GM04504 (cell line): ENCODE measurements at regions not wholly inside any gene's neighbourhood (a gene's known extent, or its start where the extent isn't known, plus 50 kb on each side); places are given as distances from the start of the nearest gene placed in this dataset.
A peak's percentile ranks its signal among the peaks of the same experiment; 100 is the strongest.

Source experiments
- DNase-seq: peaks from one replicate; pipeline ENCODE4 v3.0.0-alpha.2; 2012; ENCODE audit warnings: low read depth

GRCh38 chr14:71636820-71637471 lies 295.3 kb upstream of the RGS6 start:
- no peak for DNase-seq

GRCh38 chr14:71638523-71639196 lies 293.6 kb upstream of the RGS6 start:
- DNase-seq: no peak

- DNase-seq: no peak
Observed at GRCh38 chr14:71642715-71643114, 289.5 kb upstream of the RGS6 start.

- DNase-seq: peak; percentile 63
Observed at GRCh38 chr14:71645656-71646055, 286.6 kb upstream of the RGS6 start.

GRCh38 chr14:71646518-71646917 lies 285.7 kb upstream of the RGS6 start:
- DNase-seq: no peak

- DNase-seq: no peak
Observed at GRCh38 chr14:71647086-71647784, 285.0 kb upstream of the RGS6 start.

GRCh38 chr14:71648725-71649124 lies 283.5 kb upstream of the RGS6 start:
- no peak for DNase-seq

- no peak for DNase-seq
Observed at GRCh38 chr14:71650187-71650755, 282.0 kb upstream of the RGS6 start.

GRCh38 chr14:71651228-71651627 lies 281.0 kb upstream of the RGS6 start:
- DNase-seq: peak; percentile 84

- DNase-seq: no peak
Observed at GRCh38 chr14:71652368-71652767, 279.9 kb upstream of the RGS6 start.

GRCh38 chr14:71654810-71655209 lies 277.4 kb upstream of the RGS6 start:
- DNase-seq: no peak

GRCh38 chr14:71658261-71658860 lies 273.9 kb upstream of the RGS6 start:
- no peak for DNase-seq

GRCh38 chr14:71659159-71659558 lies 273.1 kb upstream of the RGS6 start:
- no peak for DNase-seq

- DNase-seq: no peak
Observed at GRCh38 chr14:71661441-71661840, 270.8 kb upstream of the RGS6 start.

GRCh38 chr14:71662291-71662790 lies 269.9 kb upstream of the RGS6 start:
- no peak for DNase-seq

GRCh38 chr14:71665157-71665556 lies 267.1 kb upstream of the RGS6 start:
- peak; percentile 53 for DNase-seq

GRCh38 chr14:71665781-71666180 lies 266.4 kb upstream of the RGS6 start:
- no peak for DNase-seq

GRCh38 chr14:71666571-71667145 lies 265.6 kb upstream of the RGS6 start:
- DNase-seq: no peak

- DNase-seq: no peak
Observed at GRCh38 chr14:71668186-71668912, 263.9 kb upstream of the RGS6 start.

- DNase-seq: no peak
Observed at GRCh38 chr14:71672596-71672995, 259.6 kb upstream of the RGS6 start.
